Neural crest cell (in vitro differentiated cells): ENCODE measurements at regions not wholly inside any gene's neighbourhood (a gene's known extent, or its start where the extent isn't known, plus 50 kb on each side); places are given as distances from the start of the nearest gene placed in this dataset.

Experiments used
- DNase-seq: peaks from one replicate; pipeline ENCODE4 v3.0.0; 2021; ENCODE audit warnings: low read depth, mixed read lengths, low spot score
- H3K27ac Mint-ChIP-seq: one replicate; pipeline ENCODE4 v1.8.0; 2021; ENCODE audit warnings: mild to moderate bottlenecking, mixed read lengths; ENCODE audit not compliant: unreplicated experiment
- H3K27me3 Mint-ChIP-seq: 2 replicates; pipeline ENCODE4 v1.8.0; 2021; ENCODE audit warnings: low read depth, mild to moderate bottlenecking, mixed read lengths
- H3K36me3 Mint-ChIP-seq: 2 replicates; pipeline ENCODE4 v1.8.0; 2021; ENCODE audit warnings: low read depth, mild to moderate bottlenecking, mixed read lengths
- H3K4me1 Mint-ChIP-seq: 2 replicates; pipeline ENCODE4 v1.8.0; 2021; ENCODE audit warnings: mixed read lengths
- H3K4me3 Mint-ChIP-seq: one replicate; pipeline ENCODE4 v1.8.0; 2021; ENCODE audit warnings: mild to moderate bottlenecking, mixed read lengths
- H3K9me3 Mint-ChIP-seq: 2 replicates; pipeline ENCODE4 v1.8.0; 2021; ENCODE audit warnings: mixed read lengths
- TF ChIP-seq, protein P1 (sequence below): fragments of 200-600 bp; sonication (generic); conservative IDR thresholded peaks from 2 replicates; pipeline ENCODE4 v1.5.0; 2021; ENCODE audit warnings: antibody characterized with exemption, mild to moderate bottlenecking

DNA sequence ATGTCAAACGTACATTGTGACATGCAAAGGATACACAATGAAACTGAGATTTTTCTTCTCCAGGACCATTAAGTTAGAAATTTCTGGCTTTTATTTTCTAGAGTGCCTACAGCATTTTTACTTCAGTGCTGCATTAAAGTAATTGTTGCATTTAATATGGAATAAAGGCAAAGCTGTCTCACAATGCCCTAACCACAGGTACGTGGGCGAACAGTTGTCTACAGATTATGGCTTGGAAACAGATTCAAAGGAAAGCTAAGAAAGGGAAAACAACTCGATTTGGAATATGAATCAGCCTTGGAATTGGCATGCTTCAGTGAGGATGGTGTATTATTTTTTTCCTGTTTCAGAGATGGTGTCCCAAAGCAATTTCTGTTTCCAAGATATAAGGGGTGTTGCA is 79.1 kb upstream of the TUSC7 start:
- Mint-ChIP-seq H3K27me3 (no peaks in the 10 kb centered on the region), H3K4me1 (no peaks in the 10 kb centered on the region), H3K4me3 (no peak overlapping the region), H3K9me3 (peaks cover 12% of the 10 kb centered on the region), H3K27ac (no peak overlapping the region), H3K36me3 (no peaks in the 10 kb centered on the region)
- TF ChIP-seq, protein P1, sequence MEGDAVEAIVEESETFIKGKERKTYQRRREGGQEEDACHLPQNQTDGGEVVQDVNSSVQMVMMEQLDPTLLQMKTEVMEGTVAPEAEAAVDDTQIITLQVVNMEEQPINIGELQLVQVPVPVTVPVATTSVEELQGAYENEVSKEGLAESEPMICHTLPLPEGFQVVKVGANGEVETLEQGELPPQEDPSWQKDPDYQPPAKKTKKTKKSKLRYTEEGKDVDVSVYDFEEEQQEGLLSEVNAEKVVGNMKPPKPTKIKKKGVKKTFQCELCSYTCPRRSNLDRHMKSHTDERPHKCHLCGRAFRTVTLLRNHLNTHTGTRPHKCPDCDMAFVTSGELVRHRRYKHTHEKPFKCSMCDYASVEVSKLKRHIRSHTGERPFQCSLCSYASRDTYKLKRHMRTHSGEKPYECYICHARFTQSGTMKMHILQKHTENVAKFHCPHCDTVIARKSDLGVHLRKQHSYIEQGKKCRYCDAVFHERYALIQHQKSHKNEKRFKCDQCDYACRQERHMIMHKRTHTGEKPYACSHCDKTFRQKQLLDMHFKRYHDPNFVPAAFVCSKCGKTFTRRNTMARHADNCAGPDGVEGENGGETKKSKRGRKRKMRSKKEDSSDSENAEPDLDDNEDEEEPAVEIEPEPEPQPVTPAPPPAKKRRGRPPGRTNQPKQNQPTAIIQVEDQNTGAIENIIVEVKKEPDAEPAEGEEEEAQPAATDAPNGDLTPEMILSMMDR = no peak
- no peak for DNase-seq

DNA sequence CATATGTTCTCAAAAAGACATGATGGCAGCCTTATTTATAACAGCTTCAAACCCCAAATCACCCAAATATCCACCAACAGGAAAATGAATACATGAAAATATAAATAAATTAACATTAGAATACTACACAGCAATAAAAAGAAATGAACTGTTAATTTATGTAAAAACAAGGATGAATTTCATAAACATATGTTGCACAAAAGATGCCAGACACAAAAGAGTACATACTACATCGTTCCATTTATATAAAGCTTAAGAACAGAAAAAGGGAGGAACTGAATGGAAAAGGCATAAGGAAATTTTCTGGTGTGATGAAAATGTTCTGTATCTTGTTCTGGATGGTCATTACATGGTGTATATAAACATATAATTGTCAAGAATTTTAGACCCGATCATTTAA is 69.9 kb upstream of the TUSC7 start:
- Mint-ChIP-seq H3K9me3 (no peaks in the 10 kb centered on the region), H3K36me3 (no peaks in the 10 kb centered on the region), H3K27me3 (no peaks in the 10 kb centered on the region), H3K4me3 (no peak overlapping the region), H3K4me1 (no peaks in the 10 kb centered on the region), H3K27ac (no peak overlapping the region)
- TF ChIP-seq, protein P1 = no peak
- DNase-seq = no peak

DNA sequence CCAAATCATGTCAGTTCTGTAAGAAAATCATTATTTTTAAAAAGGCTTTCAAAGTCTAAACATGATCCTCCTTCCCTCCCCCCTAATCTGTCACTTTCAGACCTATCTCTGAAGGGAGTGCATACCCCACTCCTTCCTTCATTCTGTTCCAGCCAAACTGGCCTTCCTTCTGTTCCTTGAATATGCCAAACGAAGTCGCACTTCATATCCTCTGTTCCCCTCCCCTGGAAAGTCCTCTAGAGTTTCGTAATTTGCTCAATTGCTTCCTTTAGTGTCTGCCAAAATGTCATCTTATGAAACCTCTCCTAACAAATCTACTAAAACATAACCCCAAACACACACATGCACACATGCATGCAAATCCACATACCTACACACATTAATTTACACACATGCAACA is 69.5 kb upstream of the TUSC7 start:
- Mint-ChIP-seq H3K4me1 (no peaks in the 10 kb centered on the region), H3K27me3 (no peaks in the 10 kb centered on the region), H3K27ac (no peak overlapping the region), H3K9me3 (no peaks in the 10 kb centered on the region), H3K36me3 (no peaks in the 10 kb centered on the region), H3K4me3 (no peak overlapping the region)
- DNase-seq = no peak
- TF ChIP-seq, protein P1 = no peak

DNA sequence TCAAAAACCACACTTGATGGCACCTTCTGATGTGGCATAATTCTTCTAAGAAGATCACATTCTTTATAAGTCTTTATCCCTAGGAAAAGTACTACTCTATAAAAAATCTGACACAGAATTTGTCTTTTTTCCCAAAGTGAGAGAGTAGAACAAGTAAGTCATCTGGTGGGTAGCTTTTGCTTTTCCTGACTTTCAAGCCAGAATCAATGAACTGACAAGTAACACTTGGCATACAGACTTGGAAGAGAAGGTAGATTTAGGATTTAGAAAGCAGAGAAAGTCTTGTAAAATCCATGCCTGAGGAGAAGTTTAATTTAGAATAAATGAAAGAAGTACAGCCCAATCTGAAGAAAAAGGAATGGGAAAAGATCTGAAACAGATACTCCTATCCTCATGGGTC is 66.6 kb upstream of the TUSC7 start:
- Mint-ChIP-seq H3K9me3 (no peaks in the 10 kb centered on the region), H3K4me3 (no peak overlapping the region), H3K27me3 (no peaks in the 10 kb centered on the region), H3K36me3 (no peaks in the 10 kb centered on the region), H3K27ac (no peak overlapping the region), H3K4me1 (no peaks in the 10 kb centered on the region)
- no peak for DNase-seq
- TF ChIP-seq, protein P1 = no peak

DNA sequence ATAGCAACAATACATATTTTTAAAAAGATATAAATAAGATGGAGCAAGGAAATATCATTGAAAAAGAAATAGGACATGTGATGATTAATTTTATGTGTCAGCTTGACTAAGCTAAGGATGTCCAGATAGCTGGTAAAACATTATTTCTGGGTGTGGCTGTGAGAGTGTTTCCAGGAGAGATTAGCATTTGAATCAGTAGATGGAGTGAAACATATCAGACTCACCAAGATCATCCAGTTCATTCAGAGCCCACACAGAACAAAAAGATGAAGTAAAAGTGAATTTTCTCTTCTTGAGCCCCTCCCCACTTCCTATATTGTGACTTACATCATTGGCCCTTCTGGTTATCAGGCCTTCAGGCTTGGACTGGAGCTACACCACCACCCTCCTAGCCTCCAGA is 61.6 kb upstream of the TUSC7 start:
- Mint-ChIP-seq H3K27me3 (no peaks in the 10 kb centered on the region), H3K9me3 (no peaks in the 10 kb centered on the region), H3K4me1 (no peaks in the 10 kb centered on the region), H3K4me3 (no peak overlapping the region), H3K36me3 (no peaks in the 10 kb centered on the region), H3K27ac (no peak overlapping the region)
- DNase-seq = no peak
- TF ChIP-seq, protein P1 = no peak
